HG03520 (cell line): ENCODE measurements at regions not wholly inside any gene's neighbourhood (a gene's known extent, or its start where the extent isn't known, plus 50 kb on each side); places are given as distances from the start of the nearest gene placed in this dataset.

Experiments
- ATAC-seq: cut with Tn5 transposase; IDR thresholded peaks from one replicate; pipeline ENCODE4 v1.9.1; 2021; ENCODE audit warnings: mild to moderate bottlenecking, moderate library complexity; ENCODE audit not compliant: unreplicated experiment

GRCh38 chr15:93500155-93500554, 411.1 kb upstream of the RGMA start:
- no peak for ATAC-seq

- ATAC-seq, result no peak
These were observed 408.3 kb upstream of the RGMA start for GRCh38 chr15:93497291-93497690.

- no peak for ATAC-seq
These were observed 407.9 kb upstream of the RGMA start for GRCh38 chr15:93496888-93497287.

- ATAC-seq, result no peak
These were observed 407.0 kb upstream of the RGMA start for GRCh38 chr15:93495799-93496637.

- ATAC-seq, result no peak
These were observed 404.2 kb upstream of the RGMA start for GRCh38 chr15:93493172-93493571.

GRCh38 chr15:93491291-93491690, 402.3 kb upstream of the RGMA start:
- no peak for ATAC-seq

GRCh38 chr15:93488296-93488713, 399.3 kb upstream of the RGMA start:
- ATAC-seq, result no peak

GRCh38 chr15:93486407-93487117, 397.6 kb upstream of the RGMA start:
- no peak for ATAC-seq

- ATAC-seq, result no peak
These were observed 396.7 kb upstream of the RGMA start for GRCh38 chr15:93485438-93486327.

GRCh38 chr15:93483923-93484322, 394.9 kb upstream of the RGMA start:
- ATAC-seq, result no peak

- no peak for ATAC-seq
These were observed 393.7 kb upstream of the RGMA start for GRCh38 chr15:93482731-93483130.

- no peak for ATAC-seq
These were observed 390.7 kb upstream of the RGMA start for GRCh38 chr15:93479715-93480114.

- no peak for ATAC-seq
These were observed 389.9 kb upstream of the RGMA start for GRCh38 chr15:93478947-93479346.

- no peak for ATAC-seq
These were observed 388.7 kb upstream of the RGMA start for GRCh38 chr15:93477721-93478120.

GRCh38 chr15:93477188-93477587, 388.2 kb upstream of the RGMA start:
- no peak for ATAC-seq

GRCh38 chr15:93476491-93477177, 387.6 kb upstream of the RGMA start:
- no peak for ATAC-seq

- no peak for ATAC-seq
These were observed 385.7 kb upstream of the RGMA start for GRCh38 chr15:93474728-93475127.

GRCh38 chr15:93469994-93470393, 381.0 kb upstream of the RGMA start:
- ATAC-seq, result no peak

GRCh38 chr15:93467337-93467736, 378.3 kb upstream of the RGMA start:
- ATAC-seq, result no peak

GRCh38 chr15:93466380-93466779, 377.4 kb upstream of the RGMA start:
- ATAC-seq, result no peak

GRCh38 chr15:93462690-93463089, 373.7 kb upstream of the RGMA start:
- ATAC-seq, result no peak
